Activated T-helper 2 cell treated with anti-CD3 and anti-CD28 coated beads, Interferon-gamma antibody, Interleukin-2, Interleukin-4, amounts not matched to agents 10 μg/mL and 5 μg/mL and 100 μg/mL, durations not matched to agents 14 hours and 24 hours and 36 hours (primary cell): ENCODE measurements at regions not wholly inside any gene's neighbourhood (a gene's known extent, or its start where the extent isn't known, plus 50 kb on each side); places are given as distances from the start of the nearest gene placed in this dataset.

ENCODE experiments used
- DNase-seq: peaks from one replicate; pipeline ENCODE4 v3.0.0; 2021; ENCODE audit warnings: low spot score
- H3K27ac Mint-ChIP-seq: one replicate; pipeline ENCODE4 v1.8.0; 2021; ENCODE audit warnings: mixed read lengths
- H3K27me3 Mint-ChIP-seq: one replicate; pipeline ENCODE4 v1.8.0; 2021; ENCODE audit warnings: low read depth, mixed read lengths
- H3K36me3 Mint-ChIP-seq: one replicate; pipeline ENCODE4 v1.8.0; 2021; ENCODE audit warnings: low read depth, mixed read lengths
- H3K4me1 Mint-ChIP-seq: one replicate; pipeline ENCODE4 v1.8.0; 2021; ENCODE audit warnings: low read depth, mixed read lengths
- H3K4me3 Mint-ChIP-seq: one replicate; pipeline ENCODE4 v1.8.0; 2021; ENCODE audit warnings: low read depth, mild to moderate bottlenecking, moderate library complexity, mixed read lengths
- H3K9me3 Mint-ChIP-seq: one replicate; pipeline ENCODE4 v1.8.0; 2021; ENCODE audit warnings: mixed read lengths
- intact Hi-C: fragments of 100-400 bp; cut with micrococcal nuclease; formaldehyde crosslinking; loops from one replicate; pipeline ENCODE4 v1.15.1; 2023

DNA sequence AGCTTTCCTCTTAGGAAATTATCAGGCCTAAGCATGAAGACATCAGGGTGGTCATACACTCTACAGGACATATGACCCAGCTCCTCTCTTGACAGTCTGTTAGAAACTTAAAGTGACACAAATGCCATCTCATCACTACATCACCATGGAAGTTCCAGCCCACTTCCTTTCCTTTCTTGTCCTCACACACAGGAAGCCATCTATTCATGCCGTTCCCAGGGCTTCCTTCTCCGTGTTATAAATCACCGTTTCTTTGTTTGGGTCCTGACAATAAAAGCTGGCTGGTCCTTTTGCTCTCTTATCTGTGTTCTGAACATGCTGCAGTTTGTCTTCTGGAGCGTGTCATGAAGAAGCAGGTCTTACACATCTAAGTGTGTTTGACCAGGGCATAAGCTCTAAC lies 692.1 kb upstream of the CELF4 start:
- H3K4me1 Mint-ChIP-seq: no peaks in the 10 kb centered on the region
- H3K27me3 Mint-ChIP-seq: no peaks in the 10 kb centered on the region
- DNase-seq: no peak
- no peaks in the 10 kb centered on the region for H3K9me3 Mint-ChIP-seq
- H3K27ac Mint-ChIP-seq: no peak overlapping the region
- no peak overlapping the region for H3K4me3 Mint-ChIP-seq
- no peaks in the 10 kb centered on the region for H3K36me3 Mint-ChIP-seq
- intact Hi-C loops: no loop called here

DNA sequence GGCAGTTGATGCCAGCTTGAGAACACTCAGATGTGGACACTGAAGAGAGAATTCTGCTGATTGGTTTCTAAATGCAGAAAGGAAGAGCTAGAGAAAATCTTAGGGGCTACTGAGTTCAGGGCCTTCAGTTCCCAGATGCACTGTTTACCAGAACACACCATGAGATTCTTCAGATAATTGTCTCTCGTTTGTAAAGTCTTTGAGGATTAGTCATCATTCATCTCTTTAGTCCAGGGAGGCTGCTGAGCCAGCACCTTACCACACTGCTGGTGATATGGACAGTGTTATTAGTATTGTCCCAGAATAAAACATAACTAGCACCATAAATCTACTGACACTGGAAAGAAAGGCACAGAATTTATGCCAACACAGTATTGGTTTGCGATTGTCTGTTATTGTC lies 690.8 kb upstream of the CELF4 start:
- H3K4me3 Mint-ChIP-seq: no peak overlapping the region
- H3K36me3 Mint-ChIP-seq: no peaks in the 10 kb centered on the region
- no peaks in the 10 kb centered on the region for H3K27me3 Mint-ChIP-seq
- H3K9me3 Mint-ChIP-seq: no peaks in the 10 kb centered on the region
- H3K27ac Mint-ChIP-seq: no peak overlapping the region
- intact Hi-C loops: no loop called here
- DNase-seq: no peak
- no peaks in the 10 kb centered on the region for H3K4me1 Mint-ChIP-seq

GRCh38 chr18:38250971-38251370 lies 685.4 kb upstream of the CELF4 start:
- no peaks in the 10 kb centered on the region for H3K36me3 Mint-ChIP-seq
- intact Hi-C loops: no loop called here
- H3K4me3 Mint-ChIP-seq: no peak overlapping the region
- H3K27ac Mint-ChIP-seq: no peak overlapping the region
- no peak for DNase-seq
- H3K4me1 Mint-ChIP-seq: no peaks in the 10 kb centered on the region
- H3K9me3 Mint-ChIP-seq: no peaks in the 10 kb centered on the region
- H3K27me3 Mint-ChIP-seq: no peaks in the 10 kb centered on the region

DNA sequence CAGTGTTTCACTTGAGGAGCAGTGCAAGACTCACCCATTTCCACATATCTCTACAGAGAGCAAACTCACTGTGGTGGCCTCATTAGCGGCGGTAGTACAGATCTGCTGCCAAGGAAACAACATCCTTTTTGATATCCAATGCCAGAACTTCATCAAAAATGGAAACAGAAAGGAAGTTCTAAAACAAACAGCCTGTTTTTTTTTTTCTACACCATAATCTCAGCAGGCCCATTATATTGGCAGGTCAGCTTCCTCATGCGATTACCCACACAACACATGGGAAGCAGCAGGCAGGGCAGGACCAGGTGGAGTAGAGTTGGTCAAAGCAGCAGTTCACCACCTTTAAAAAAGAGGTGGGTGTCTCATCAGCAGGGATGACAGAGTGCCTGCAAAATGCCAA lies 678.9 kb upstream of the CELF4 start:
- no peaks in the 10 kb centered on the region for H3K27me3 Mint-ChIP-seq
- no peak overlapping the region for H3K4me3 Mint-ChIP-seq
- H3K36me3 Mint-ChIP-seq: no peaks in the 10 kb centered on the region
- intact Hi-C loops: no loop called here
- no peak overlapping the region for H3K27ac Mint-ChIP-seq
- H3K4me1 Mint-ChIP-seq: no peaks in the 10 kb centered on the region
- peaks cover 4% of the 10 kb centered on the region for H3K9me3 Mint-ChIP-seq
- DNase-seq: no peak

GRCh38 chr18:38243291-38243690 lies 677.7 kb upstream of the CELF4 start:
- DNase-seq: no peak
- Mint-ChIP-seq H3K27me3 (no peaks in the 10 kb centered on the region), H3K4me3 (no peak overlapping the region), H3K36me3 (no peaks in the 10 kb centered on the region), H3K9me3 (peaks cover 7% of the 10 kb centered on the region), H3K4me1 (no peaks in the 10 kb centered on the region), H3K27ac (no peak overlapping the region)
- intact Hi-C loops: no loop called here

- H3K27me3 Mint-ChIP-seq: no peaks in the 10 kb centered on the region
- intact Hi-C loops: no loop called here
Measured at GRCh38 chr18:38241736-38242135, 676.1 kb upstream of the CELF4 start.

DNA sequence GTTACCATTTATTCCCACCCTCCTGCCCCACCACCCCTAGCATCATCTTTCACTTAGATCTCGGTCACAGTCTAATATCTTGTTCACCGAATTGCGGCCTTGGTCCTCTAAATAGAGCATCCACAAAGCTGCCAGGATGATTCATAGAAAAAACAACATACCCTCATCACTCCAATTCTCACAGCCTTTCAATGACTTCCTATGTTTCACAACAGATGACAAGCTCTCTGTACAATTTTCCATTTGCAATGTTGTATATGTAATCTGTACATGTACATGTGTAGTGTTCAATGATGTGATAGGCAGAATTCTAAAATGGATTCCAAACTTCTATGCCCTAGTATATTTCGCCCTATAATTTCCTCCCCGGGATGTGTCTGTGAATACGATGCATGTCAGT lies 675.6 kb upstream of the CELF4 start:
- H3K27me3 Mint-ChIP-seq: no peaks in the 10 kb centered on the region
- H3K27ac Mint-ChIP-seq: no peak overlapping the region
- H3K4me3 Mint-ChIP-seq: no peak overlapping the region
- H3K9me3 Mint-ChIP-seq: peaks cover 7% of the 10 kb centered on the region
- intact Hi-C loops: no loop called here
- no peaks in the 10 kb centered on the region for H3K36me3 Mint-ChIP-seq
- DNase-seq: no peak
- no peaks in the 10 kb centered on the region for H3K4me1 Mint-ChIP-seq

More at GRCh38 chr18:38241736-38242135, 676.1 kb upstream of the CELF4 start:
- no peak overlapping the region for H3K27ac Mint-ChIP-seq
- peaks cover 7% of the 10 kb centered on the region for H3K9me3 Mint-ChIP-seq
- no peak for DNase-seq
- no peak overlapping the region for H3K4me3 Mint-ChIP-seq
- H3K4me1 Mint-ChIP-seq: no peaks in the 10 kb centered on the region
- H3K36me3 Mint-ChIP-seq: no peaks in the 10 kb centered on the region

GRCh38 chr18:38239606-38240005 lies 674.0 kb upstream of the CELF4 start:
- H3K36me3 Mint-ChIP-seq: no peaks in the 10 kb centered on the region
- no peaks in the 10 kb centered on the region for H3K4me1 Mint-ChIP-seq
- no peak for DNase-seq
- peaks cover 7% of the 10 kb centered on the region for H3K9me3 Mint-ChIP-seq
- H3K4me3 Mint-ChIP-seq: no peak overlapping the region
- H3K27me3 Mint-ChIP-seq: no peaks in the 10 kb centered on the region
- H3K27ac Mint-ChIP-seq: no peak overlapping the region
- intact Hi-C loops: no loop called here

DNA sequence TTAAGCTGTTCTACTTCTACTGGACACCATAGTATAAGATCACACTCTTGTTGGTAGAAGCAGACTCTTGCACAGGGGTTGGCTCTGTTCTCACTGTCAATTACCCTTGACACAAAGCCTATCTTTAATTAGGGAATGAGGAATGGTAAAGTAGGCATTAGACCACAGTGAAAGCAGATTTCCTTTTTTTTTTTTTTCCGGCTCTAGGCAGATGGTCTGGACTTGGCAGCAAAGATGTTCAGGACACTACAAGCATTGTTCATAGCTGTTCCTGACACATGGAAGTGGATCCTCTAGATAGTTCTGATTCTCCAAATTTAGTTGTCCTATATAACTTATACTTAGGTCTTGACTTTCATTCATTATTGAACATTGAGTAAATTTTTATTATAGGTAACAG lies 672.2 kb upstream of the CELF4 start:
- intact Hi-C loops: no loop called here
- H3K36me3 Mint-ChIP-seq: no peaks in the 10 kb centered on the region
- no peaks in the 10 kb centered on the region for H3K4me1 Mint-ChIP-seq
- peaks cover 7% of the 10 kb centered on the region for H3K9me3 Mint-ChIP-seq
- DNase-seq: no peak
- no peaks in the 10 kb centered on the region for H3K27me3 Mint-ChIP-seq
- H3K4me3 Mint-ChIP-seq: no peak overlapping the region
- H3K27ac Mint-ChIP-seq: no peak overlapping the region

DNA sequence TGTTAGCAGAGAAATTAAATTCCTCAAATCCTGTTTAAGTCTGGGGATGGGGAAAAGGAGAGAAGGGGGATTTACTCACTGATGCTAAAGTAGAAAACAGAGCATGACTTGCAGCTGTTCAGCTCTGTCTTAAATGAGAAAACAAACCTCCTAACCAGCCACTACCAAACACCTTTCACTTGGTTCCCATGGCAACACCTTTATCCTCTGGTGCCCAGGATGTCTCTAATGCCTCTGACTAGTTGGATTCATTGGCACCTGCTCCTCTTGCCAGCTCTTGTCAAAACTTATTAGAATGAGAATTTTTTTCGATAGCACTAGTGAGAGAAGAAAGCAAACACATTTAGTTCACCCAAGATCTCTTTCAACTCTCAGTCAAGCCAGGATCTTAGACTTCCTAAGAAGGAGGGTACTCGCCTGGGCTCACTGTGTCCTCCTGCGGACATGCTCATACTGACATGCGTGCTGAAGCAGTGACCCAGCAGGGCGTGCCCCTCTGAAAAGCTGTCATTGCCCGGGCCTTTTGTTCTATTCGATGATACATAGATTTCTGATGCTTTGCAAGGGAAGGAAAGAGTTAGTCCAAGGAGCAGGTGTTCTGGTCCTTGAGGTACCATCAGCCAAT lies 656.0 kb upstream of the CELF4 start:
- H3K27me3 Mint-ChIP-seq: no peaks in the 10 kb centered on the region

DNA sequence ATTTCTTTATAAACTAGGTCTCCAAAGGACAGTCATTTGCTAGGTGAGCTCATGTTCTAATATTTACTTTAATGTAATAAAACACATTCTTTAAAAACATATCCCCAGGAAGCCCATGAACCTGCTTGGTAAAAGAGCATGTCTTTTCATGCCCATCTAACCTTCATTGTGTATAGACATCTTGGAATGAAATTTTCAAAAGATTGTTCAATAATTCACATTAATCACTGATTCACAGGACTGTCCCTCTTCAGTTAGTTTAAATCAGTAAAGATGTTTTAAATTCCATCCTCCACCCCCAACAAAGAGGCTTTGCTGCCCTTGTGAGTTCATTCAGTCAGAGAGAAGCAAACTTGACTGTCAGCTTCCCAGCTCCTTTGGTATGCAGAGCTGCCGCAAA lies 633.4 kb upstream of the CELF4 start:
- Mint-ChIP-seq H3K9me3 (peaks cover 4% of the 10 kb centered on the region), H3K27ac (no peak overlapping the region), H3K36me3 (no peaks in the 10 kb centered on the region), H3K4me3 (no peak overlapping the region), H3K4me1 (no peaks in the 10 kb centered on the region), H3K27me3 (no peaks in the 10 kb centered on the region)
- no peak for DNase-seq
- intact Hi-C loops: no loop called here

More for the DNA sequence above, 656.0 kb upstream of the CELF4 start:
- Mint-ChIP-seq H3K4me1 (no peaks in the 10 kb centered on the region), H3K4me3 (no peak overlapping the region), H3K27ac (no peak overlapping the region), H3K9me3 (no peaks in the 10 kb centered on the region), H3K36me3 (no peaks in the 10 kb centered on the region)
- no peak for DNase-seq
- intact Hi-C loops: no loop called here

GRCh38 chr18:38198526-38198925 lies 632.9 kb upstream of the CELF4 start:
- intact Hi-C loops: no loop called here
- no peaks in the 10 kb centered on the region for H3K36me3 Mint-ChIP-seq
- no peaks in the 10 kb centered on the region for H3K27me3 Mint-ChIP-seq
- H3K27ac Mint-ChIP-seq: no peak overlapping the region
- peaks cover 4% of the 10 kb centered on the region for H3K9me3 Mint-ChIP-seq
- DNase-seq: no peak
- H3K4me1 Mint-ChIP-seq: no peaks in the 10 kb centered on the region
- no peak overlapping the region for H3K4me3 Mint-ChIP-seq

GRCh38 chr18:38186491-38186890 lies 620.9 kb upstream of the CELF4 start:
- Mint-ChIP-seq H3K27ac (no peak overlapping the region), H3K36me3 (no peaks in the 10 kb centered on the region), H3K9me3 (peaks cover 8% of the 10 kb centered on the region), H3K4me3 (no peak overlapping the region), H3K4me1 (no peaks in the 10 kb centered on the region), H3K27me3 (no peaks in the 10 kb centered on the region)
- DNase-seq: no peak
- intact Hi-C loops: no loop called here

DNA sequence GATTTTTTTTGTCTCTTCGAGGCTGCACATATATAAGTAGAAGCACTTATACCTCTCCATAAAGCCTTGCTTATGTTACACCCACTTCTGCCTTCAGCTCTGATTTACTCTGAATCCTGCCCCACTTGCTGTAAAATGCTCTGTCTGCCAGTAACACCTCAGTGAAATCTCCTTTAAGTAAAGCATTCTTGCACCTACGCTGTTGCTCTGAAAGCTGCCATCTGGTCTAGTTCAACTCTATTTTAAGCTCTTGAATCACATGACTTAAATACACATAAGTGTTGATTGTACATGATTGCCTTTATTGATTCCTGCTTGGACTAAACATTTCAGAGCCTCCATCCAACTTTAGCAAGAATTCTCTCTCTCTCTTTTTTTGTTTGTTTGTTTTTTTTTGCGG lies 609.0 kb upstream of the CELF4 start:
- Mint-ChIP-seq H3K9me3 (peaks cover 4% of the 10 kb centered on the region), H3K36me3 (no peaks in the 10 kb centered on the region), H3K27ac (no peak overlapping the region), H3K4me3 (no peak overlapping the region), H3K27me3 (no peaks in the 10 kb centered on the region), H3K4me1 (no peaks in the 10 kb centered on the region)
- no peak for DNase-seq
- intact Hi-C loops: no loop called here
